IMR-90 (cell line): ENCODE measurements at regions not wholly inside any gene's neighbourhood (a gene's known extent, or its start where the extent isn't known, plus 50 kb on each side); places are given as distances from the start of the nearest gene placed in this dataset.

ENCODE experiments used
- ATAC-seq: fragments of 200-7000 bp; cut with Tn5 transposase; 2 replicates; pipeline ENCODE4 v1.9.1; 2020; ENCODE audit warnings: low read depth, mild to moderate bottlenecking, moderate library complexity
- BruUV-seq: library from RNA; stranded (reverse); fragments of 400-500 nt; replicated peaks from 2 replicates; lab custom pipeline; 2021; lab: Mats Ljungman, UMichigan
- CTCF ChIA-PET: fragments of 300-600 bp; formaldehyde crosslinking; extraction: SDS; loops from one replicate; lab custom pipeline; 2021; ENCODE audit warnings: antibody characterized with exemption; lab: Yijun Ruan, JAX
- POLR2A ChIA-PET: fragments of 300-600 bp; sonication (Branson Sonifier 250); formaldehyde crosslinking; loops from one replicate; lab custom pipeline; 2022; ENCODE audit warnings: antibody characterized with exemption; ENCODE audit not compliant: unreplicated experiment; lab: Charles Lee
- DNase-seq: peaks from one replicate; pipeline ENCODE4 v3.0.0; 2013
- H2AFZ ChIP-seq: replicated peaks from 2 replicates; pipeline ENCODE3; 2013; ENCODE audit warnings: low read length, mild to moderate bottlenecking; ENCODE audit not compliant: poor library complexity
- H2AK5ac ChIP-seq: 2 replicates; pipeline ENCODE4 v1.6.1; 2013; ENCODE audit warnings: low read depth, low read length, inconsistent platforms
- H2AK9ac ChIP-seq: replicated peaks from 2 replicates; pipeline ENCODE3; 2013; ENCODE audit warnings: mild to moderate bottlenecking, low read depth, low read length, moderate library complexity; ENCODE audit not compliant: poor library complexity
- H2BK120ac ChIP-seq: 2 replicates; pipeline ENCODE4 v1.6.1; 2013; ENCODE audit warnings: low read depth, low read length, inconsistent platforms
- H2BK15ac ChIP-seq: 3 replicates; pipeline ENCODE4 v1.6.1; 2013; ENCODE audit warnings: low read depth, low read length, inconsistent platforms
- H2BK20ac ChIP-seq: 2 replicates; pipeline ENCODE4 v1.6.1; 2013; ENCODE audit warnings: low read depth, mild to moderate bottlenecking, inconsistent platforms, low read length, moderate library complexity
- H2BK5ac ChIP-seq: 2 replicates; pipeline ENCODE4 v1.6.1; 2013; ENCODE audit warnings: mild to moderate bottlenecking, low read depth, low read length, inconsistent platforms; ENCODE audit not compliant: poor library complexity, severe bottlenecking
- H3K14ac ChIP-seq: replicated peaks from 2 replicates; pipeline ENCODE4 v1.6.1; 2013; ENCODE audit warnings: low read depth, low read length, inconsistent platforms
- H3K18ac ChIP-seq: 2 replicates; pipeline ENCODE4 v1.6.1; 2013; ENCODE audit warnings: low read depth, low read length, control low read depth
- H3K23ac ChIP-seq: 2 replicates; pipeline ENCODE4 v1.6.1; 2013; ENCODE audit warnings: low read depth, low read length, inconsistent platforms
- H3K27ac ChIP-seq: 2 replicates; pipeline ENCODE4 v1.5.1; 2013; ENCODE audit warnings: mild to moderate bottlenecking, control low read depth, low read length; ENCODE audit not compliant: insufficient read depth
- H3K27me3 ChIP-seq: 2 replicates; pipeline ENCODE4 v1.6.1; 2013; ENCODE audit warnings: low read length; ENCODE audit not compliant: control insufficient read depth, insufficient read depth
- H3K36me3 ChIP-seq: 2 replicates; pipeline ENCODE4 v1.6.1; 2013; ENCODE audit warnings: low read length, mixed read lengths; ENCODE audit not compliant: control insufficient read depth, insufficient read depth
- H3K4ac ChIP-seq: 2 replicates; pipeline ENCODE4 v1.6.1; 2013; ENCODE audit warnings: low read depth, low read length, inconsistent platforms
- H3K4me1 ChIP-seq: 2 replicates; pipeline ENCODE4 v1.6.1; 2013; ENCODE audit warnings: low read length, mixed read lengths; ENCODE audit not compliant: control insufficient read depth, insufficient read depth
- H3K4me2 ChIP-seq: 2 replicates; pipeline ENCODE4 v1.6.1; 2013; ENCODE audit warnings: low read depth, mild to moderate bottlenecking, control low read depth, low read length, moderate library complexity
- H3K4me3 ChIP-seq: 2 replicates; pipeline ENCODE4 v1.5.1; 2013; ENCODE audit warnings: low read depth, mild to moderate bottlenecking, control low read depth, low read length, moderate library complexity; ENCODE audit not compliant: insufficient read depth
- H3K56ac ChIP-seq: 2 replicates; pipeline ENCODE4 v1.6.1; 2013; ENCODE audit warnings: low read length, inconsistent platforms; ENCODE audit not compliant: insufficient read depth; ENCODE audit errors: extremely low read depth
- H3K79me1 ChIP-seq, 2 experiments: 2 replicates each; pipeline ENCODE4 v1.6.1; 2013; ENCODE audit warnings: low read length in 2 of 2, inconsistent platforms in 1 of 2, low read depth in 1 of 2
- H3K9ac ChIP-seq: 2 replicates; pipeline ENCODE4 v1.6.1; 2013; ENCODE audit warnings: low read depth, low read length, control low read depth
- H3K9me1 ChIP-seq: 2 replicates; pipeline ENCODE4 v1.6.1; 2013; ENCODE audit warnings: low read length, inconsistent platforms; ENCODE audit not compliant: insufficient read depth
- H3K9me3 ChIP-seq: 2 replicates; pipeline ENCODE4 v1.6.1; 2013; ENCODE audit warnings: low read length; ENCODE audit not compliant: control insufficient read depth, insufficient read depth
- H4K20me1 ChIP-seq: 2 replicates; pipeline ENCODE4 v1.6.1; 2013; ENCODE audit warnings: low read length, inconsistent platforms; ENCODE audit not compliant: insufficient read depth
- H4K5ac ChIP-seq: 2 replicates; pipeline ENCODE4 v1.6.1; 2013; ENCODE audit warnings: mild to moderate bottlenecking, low read depth, low read length, control low read depth
- H4K8ac ChIP-seq, 2 experiments: 2 replicates each; pipeline ENCODE4 v1.6.1; 2013; ENCODE audit warnings: low read depth in 2 of 2, low read length in 2 of 2, control low read depth in 1 of 2, inconsistent platforms in 1 of 2
- H4K91ac ChIP-seq: 2 replicates; pipeline ENCODE4 v1.6.1; 2013; ENCODE audit warnings: low read depth, low read length, inconsistent platforms; ENCODE audit not compliant: insufficient read depth
- BHLHE40 ChIP-seq: fragments of 150-350 bp; IDR thresholded peaks from 2 replicates; pipeline ENCODE4 v1.6.1; 2016; ENCODE audit warnings: mild to moderate bottlenecking, low read depth, low read length
- CEBPB ChIP-seq: IDR thresholded peaks from 2 replicates; pipeline ENCODE4 v1.6.1; 2012; ENCODE audit warnings: low read depth, low read length, improper control_type of control experiment
- MAFK ChIP-seq: IDR thresholded peaks from 2 replicates; pipeline ENCODE4 v1.6.1; 2012; ENCODE audit warnings: low read depth, low read length, improper control_type of control experiment
- SMC3 ChIP-seq: fragments of 150-350 bp; IDR thresholded peaks from 2 replicates; pipeline ENCODE4 v1.6.1; 2016; ENCODE audit warnings: low read depth, mild to moderate bottlenecking, antibody characterized with exemption, low read length, moderate library complexity
- WGBS, 2 experiments: methylation state at CpG; one replicate each; pipeline versions ENCODE4 v1.1.5 to v1.1.7; 2013; ENCODE audit warnings: missing lambda C conversion rate in 2 of 2; ENCODE audit not compliant: insufficient read length in 1 of 2; ENCODE audit errors: extremely low coverage in 2 of 2; 5-methylcytosine and 5-hydroxymethylcytosine counted together
- dilution Hi-C: fragments of 300-500 bp; cut with HindIII; formaldehyde crosslinking; loops from one replicate; pipeline ENCODE4 v1.14.3; 2018; ENCODE audit warnings: low sequenced_read_pairs; ENCODE audit not compliant: unreplicated experiment
- in situ Hi-C: fragments of 300-500 bp; cut with MboI; formaldehyde crosslinking; loops from 3 replicates; pipeline ENCODE4 v1.14.3; 2019; ENCODE audit warnings: low sequenced_read_pairs, inconsistent platforms, mixed read lengths
- intact Hi-C: fragments of 100-400 bp; cut with micrococcal nuclease; formaldehyde crosslinking; loops from 2 replicates; pipeline ENCODE4 v1.10.0; 2022

GRCh38 chr6:121896771-121897170 is 461.3 kb downstream of the GJA1 start:
- Histone ChIP-seq H4K20me1 (no peaks in the 10 kb centered on the region), H2BK120ac (no peak overlapping the region), H2AK5ac (no peak overlapping the region), H2AK9ac (no peak overlapping the region), H3K79me1 (no peaks in the 10 kb centered on the region), H3K4me2 (no peak overlapping the region), H3K4ac (no peak overlapping the region), H2AFZ (no peak overlapping the region), H3K4me1 (peaks cover 5% of the 10 kb centered on the region; the same call in 1 of the 2 replicates), H2BK15ac (no peak overlapping the region), H3K9ac (no peak overlapping the region), H3K27me3 (no peaks in the 10 kb centered on the region), H3K14ac (no peak overlapping the region), H4K5ac (no peak overlapping the region), H3K56ac (no peak overlapping the region), H2BK5ac (no peak overlapping the region), H3K18ac (no peak overlapping the region), H4K8ac (no peak overlapping the region), H3K23ac (no peak overlapping the region), H2BK20ac (no peak overlapping the region), H3K27ac (no peak overlapping the region), H4K91ac (no peak overlapping the region), H3K4me3 (no peak overlapping the region), H3K9me1 (no peaks in the 10 kb centered on the region), H3K9me3 (no peaks in the 10 kb centered on the region), H3K36me3 (no peaks in the 10 kb centered on the region)
- peak; percentile 26 for DNase-seq
- no peak; the same call in 1 of the 2 replicates for ATAC-seq
- in situ Hi-C loops (no loop called here), dilution Hi-C loops (no loop called here), intact Hi-C loops (no loop called here)
- no TSS peak for BruUV-seq
- TF ChIP-seq SMC3 (no peak), BHLHE40 (no peak), CEBPB (no peak), MAFK (no peak)
- CTCF ChIA-PET: no interaction called here
- POLR2A ChIA-PET: no interaction called here
- WGBS, 2 experiments: 80% methylated on average over 1 of the region's 3 CpGs; no CpG with 5 or more reads in 1 of the 2 experiments
